B cell (primary cell): ENCODE measurements at regions not wholly inside any gene's neighbourhood (a gene's known extent, or its start where the extent isn't known, plus 50 kb on each side); places are given as distances from the start of the nearest gene placed in this dataset.

Experiments used
- CTCF ChIP-seq: fragments of 200-600 bp; IDR thresholded peaks from one replicate; pipeline ENCODE4 v1.8.0; 2022; ENCODE audit warnings: antibody characterized with exemption, mild to moderate bottlenecking
- EZH2 ChIP-seq: IDR thresholded peaks from 2 replicates; pipeline ENCODE4 v1.6.1; 2012; ENCODE audit warnings: borderline replicate concordance, low read depth, mild to moderate bottlenecking, moderate library complexity, low read length; ENCODE audit not compliant: insufficient read depth, poor library complexity, severe bottlenecking

GRCh38 chr20:58008413-58008812 is 220.0 kb downstream of the ANKRD60 start:
- TF ChIP-seq CTCF (no peak), EZH2 (no peak)
